ENCODE measurements at regions not wholly inside any gene's neighbourhood (a gene's known extent, or its start where the extent isn't known, plus 50 kb on each side); places are given as distances from the start of the nearest gene placed in this dataset.

GRCh38 chr6:144384427-144384826 lies 99.3 kb downstream of the UTRN start:
- no peak for TF ChIP-seq ZNF274 (IDR thresholded peaks at IDR 0.05; ENCODE audit: low read depth, low read length)
- TF ChIP-seq SUZ12 (IDR thresholded peaks at IDR 0.05; ENCODE audit: extremely low read depth, insufficient read depth, insufficient read length): no peak

Measured in NT2/D1 (cell line).